Nephron (organoid): ENCODE measurements at regions not wholly inside any gene's neighbourhood (a gene's known extent, or its start where the extent isn't known, plus 50 kb on each side); places are given as distances from the start of the nearest gene placed in this dataset.

Experiments
- H3K27ac Mint-ChIP-seq, 3 experiments: 2 replicates each; pipeline ENCODE4 v1.8.0; 2020; ENCODE audit warnings: mixed read lengths in 3 of 3, mild to moderate bottlenecking in 2 of 3, moderate library complexity in 1 of 3
- H3K27me3 Mint-ChIP-seq: 2 replicates; pipeline ENCODE4 v1.8.0; 2021; ENCODE audit warnings: low read depth, mild to moderate bottlenecking, moderate library complexity, mixed read lengths
- H3K36me3 Mint-ChIP-seq: 2 replicates; pipeline ENCODE4 v1.8.0; 2020; ENCODE audit warnings: low read depth, mixed read lengths
- H3K4me1 Mint-ChIP-seq: 2 replicates; pipeline ENCODE4 v1.8.0; 2020; ENCODE audit warnings: mixed read lengths
- H3K4me3 Mint-ChIP-seq, 3 experiments: 2 replicates each; pipeline ENCODE4 v1.8.0; 2020; ENCODE audit warnings: mild to moderate bottlenecking in 3 of 3, mixed read lengths in 3 of 3, moderate library complexity in 2 of 3
- H3K9me3 Mint-ChIP-seq: 2 replicates; pipeline ENCODE4 v1.8.0; 2020; ENCODE audit warnings: mixed read lengths
- TF ChIP-seq, protein P1 (sequence below), 3 experiments: fragments of 200-600 bp; sonication (generic); IDR thresholded peaks; one replicate each; pipeline ENCODE4 v1.5.0; 2021; ENCODE audit warnings: antibody characterized with exemption in 3 of 3; ENCODE audit not compliant: unreplicated experiment in 3 of 3

DNA sequence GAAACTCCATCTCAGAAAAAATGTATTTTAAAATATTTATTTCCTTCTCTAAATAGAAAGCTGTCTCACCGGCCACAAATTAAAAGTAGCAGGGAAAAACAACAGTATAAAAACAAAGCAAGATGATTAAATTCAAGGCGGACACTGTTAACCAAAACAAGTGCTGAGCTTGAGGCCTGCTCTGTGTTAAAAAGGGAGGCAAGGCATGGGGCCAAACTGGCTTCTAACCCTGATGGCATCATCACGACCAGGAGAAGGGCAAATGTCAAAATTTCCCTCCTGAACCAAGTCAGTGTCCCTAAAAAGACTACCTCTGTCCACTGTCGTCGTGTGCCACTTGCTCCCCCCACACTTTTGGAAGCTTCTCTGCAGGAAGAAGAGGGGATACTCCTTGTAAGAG lies 116.1 kb downstream of the MSX2 start:
- Mint-ChIP-seq H3K4me1 (peaks cover 30% of the 10 kb centered on the region), H3K36me3 (no peaks in the 10 kb centered on the region), H3K9me3 (no peaks in the 10 kb centered on the region), H3K4me3 (no peak overlapping the region), H3K27ac (no peak overlapping the region), H3K27me3 (peaks cover 14% of the 10 kb centered on the region)
- TF ChIP-seq, protein P1, sequence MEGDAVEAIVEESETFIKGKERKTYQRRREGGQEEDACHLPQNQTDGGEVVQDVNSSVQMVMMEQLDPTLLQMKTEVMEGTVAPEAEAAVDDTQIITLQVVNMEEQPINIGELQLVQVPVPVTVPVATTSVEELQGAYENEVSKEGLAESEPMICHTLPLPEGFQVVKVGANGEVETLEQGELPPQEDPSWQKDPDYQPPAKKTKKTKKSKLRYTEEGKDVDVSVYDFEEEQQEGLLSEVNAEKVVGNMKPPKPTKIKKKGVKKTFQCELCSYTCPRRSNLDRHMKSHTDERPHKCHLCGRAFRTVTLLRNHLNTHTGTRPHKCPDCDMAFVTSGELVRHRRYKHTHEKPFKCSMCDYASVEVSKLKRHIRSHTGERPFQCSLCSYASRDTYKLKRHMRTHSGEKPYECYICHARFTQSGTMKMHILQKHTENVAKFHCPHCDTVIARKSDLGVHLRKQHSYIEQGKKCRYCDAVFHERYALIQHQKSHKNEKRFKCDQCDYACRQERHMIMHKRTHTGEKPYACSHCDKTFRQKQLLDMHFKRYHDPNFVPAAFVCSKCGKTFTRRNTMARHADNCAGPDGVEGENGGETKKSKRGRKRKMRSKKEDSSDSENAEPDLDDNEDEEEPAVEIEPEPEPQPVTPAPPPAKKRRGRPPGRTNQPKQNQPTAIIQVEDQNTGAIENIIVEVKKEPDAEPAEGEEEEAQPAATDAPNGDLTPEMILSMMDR (IDR thresholded peaks at IDR 0.05; ENCODE audit: unreplicated experiment in 3 of 3): no peak

DNA sequence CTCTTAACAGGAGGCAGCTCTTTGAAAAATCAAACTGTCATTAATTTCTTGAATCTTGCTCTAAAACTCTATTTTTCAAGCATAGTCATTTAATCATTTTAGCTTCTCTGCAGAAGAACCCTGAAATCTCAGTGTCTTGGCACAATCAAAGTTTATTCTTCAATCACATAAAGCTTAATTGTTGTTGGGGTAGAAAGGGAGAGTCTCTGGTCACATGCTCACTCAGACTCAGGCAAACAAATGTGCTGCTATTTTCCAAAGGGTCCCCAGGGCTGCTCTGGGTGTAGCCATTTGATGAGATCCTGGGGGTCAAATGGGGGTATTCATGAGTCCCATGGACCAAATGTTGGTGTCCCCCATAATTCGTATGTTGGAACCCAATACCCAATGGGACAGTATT lies 114.8 kb downstream of the MSX2 start:
- no peaks in the 10 kb centered on the region for H3K9me3 Mint-ChIP-seq
- no peak overlapping the region for H3K27ac Mint-ChIP-seq
- TF ChIP-seq, protein P1 (IDR thresholded peaks at IDR 0.05; ENCODE audit: unreplicated experiment in 3 of 3): no peak
- peaks cover 20% of the 10 kb centered on the region for H3K4me1 Mint-ChIP-seq
- H3K27me3 Mint-ChIP-seq: peaks cover 12% of the 10 kb centered on the region
- H3K4me3 Mint-ChIP-seq: no peak overlapping the region
- H3K36me3 Mint-ChIP-seq: no peaks in the 10 kb centered on the region

DNA sequence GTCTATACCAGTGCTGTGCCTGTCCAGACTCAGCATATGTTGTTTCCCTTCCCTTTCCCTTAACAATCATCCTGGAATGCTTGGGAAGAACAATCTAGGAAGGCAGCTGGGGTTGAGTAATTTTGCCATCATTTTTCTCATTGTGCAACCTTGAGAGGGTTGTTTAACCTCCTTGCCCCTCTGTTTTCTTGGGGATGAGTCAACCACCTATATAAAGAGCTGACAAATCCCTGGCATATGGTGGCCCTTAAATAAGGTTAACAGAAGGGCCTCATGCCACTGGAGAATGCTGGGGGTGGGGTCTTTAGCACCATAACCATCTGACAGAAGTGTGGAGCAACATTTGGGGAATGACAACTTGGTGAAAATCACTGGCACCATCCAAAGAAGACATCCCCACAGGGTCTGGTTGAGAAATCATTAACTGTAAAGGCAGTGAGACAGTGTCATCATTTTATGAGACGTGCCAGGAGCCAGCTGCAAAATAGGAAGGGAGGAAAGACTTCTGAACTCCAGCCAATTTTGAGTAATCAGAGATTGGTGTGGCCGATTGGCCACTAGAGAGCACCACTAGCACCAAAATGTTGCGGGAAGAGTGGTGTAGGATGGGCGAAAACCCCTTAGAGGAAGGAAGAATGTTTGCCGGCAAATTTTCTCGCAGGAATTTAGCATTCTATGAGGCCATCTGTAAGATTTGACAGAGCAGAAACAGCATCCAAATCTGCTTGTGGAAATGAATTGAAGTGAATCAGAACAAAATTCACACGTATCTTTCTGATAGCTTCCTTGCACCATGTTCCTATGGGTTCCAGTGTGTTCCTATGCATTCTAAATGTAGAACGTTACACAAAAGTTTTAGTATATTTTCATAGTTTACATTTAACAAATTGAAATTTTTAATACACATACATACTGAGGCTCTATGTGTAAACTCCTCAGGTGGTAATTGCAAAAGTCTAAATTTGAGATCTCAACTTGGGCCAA lies 113.8 kb downstream of the MSX2 start:
- no peak overlapping the region for H3K4me3 Mint-ChIP-seq

DNA sequence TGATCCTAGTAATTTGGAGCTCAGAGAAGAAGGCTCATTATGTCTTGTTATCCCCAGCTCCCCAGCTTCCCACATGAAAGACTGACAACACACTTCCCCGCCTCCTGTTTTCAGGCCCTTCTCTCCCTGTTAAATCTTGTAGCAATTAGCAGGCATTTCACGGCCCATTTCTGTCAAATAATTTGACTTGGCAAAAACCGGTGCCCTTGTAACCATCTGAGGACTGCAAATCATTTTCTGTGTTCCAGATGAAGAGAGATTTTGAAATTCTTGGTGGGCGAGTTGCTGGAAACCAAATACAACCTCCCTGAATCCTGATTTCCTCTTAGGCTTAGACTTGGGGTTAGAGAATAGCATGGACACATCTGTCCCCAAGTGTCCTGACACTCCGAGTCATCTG lies 109.7 kb downstream of the MSX2 start:
- Mint-ChIP-seq H3K27me3 (peaks cover 4% of the 10 kb centered on the region), H3K36me3 (no peaks in the 10 kb centered on the region), H3K4me3 (no peak overlapping the region), H3K4me1 (peaks cover 10% of the 10 kb centered on the region), H3K27ac (no peak overlapping the region), H3K9me3 (no peaks in the 10 kb centered on the region)
- TF ChIP-seq, protein P1 (IDR thresholded peaks at IDR 0.05; ENCODE audit: unreplicated experiment in 3 of 3): no peak

More for the DNA sequence above, 113.8 kb downstream of the MSX2 start:
- H3K9me3 Mint-ChIP-seq: no peaks in the 10 kb centered on the region
- TF ChIP-seq, protein P1 (IDR thresholded peaks at IDR 0.05; ENCODE audit: unreplicated experiment in 3 of 3): peak in 2 of 3 experiments; percentile 20 to 30
- no peaks in the 10 kb centered on the region for H3K36me3 Mint-ChIP-seq
- no peak overlapping the region for H3K27ac Mint-ChIP-seq
- H3K27me3 Mint-ChIP-seq: peaks cover 12% of the 10 kb centered on the region
- H3K4me1 Mint-ChIP-seq: peaks cover 11% of the 10 kb centered on the region

DNA sequence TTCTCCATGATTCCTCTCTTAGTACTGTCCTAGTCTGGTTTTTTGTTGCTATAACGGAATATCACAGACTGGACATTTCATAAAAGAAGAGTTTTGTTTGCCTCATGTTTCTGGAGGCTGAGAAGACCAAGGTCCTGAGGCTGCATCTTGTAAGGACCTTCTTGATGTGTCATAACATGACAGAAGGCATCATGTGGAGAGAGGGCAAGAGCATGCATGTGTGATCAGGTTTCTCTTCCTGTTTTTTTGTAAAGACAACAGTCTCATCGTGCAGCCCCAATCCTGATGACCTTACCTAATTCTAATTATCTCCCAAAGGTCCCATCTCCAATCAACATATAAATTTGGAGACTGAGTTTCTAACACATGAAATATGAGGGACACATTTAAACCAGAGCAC lies 108.4 kb downstream of the MSX2 start:
- H3K4me1 Mint-ChIP-seq: peaks cover 6% of the 10 kb centered on the region
- TF ChIP-seq, protein P1 (IDR thresholded peaks at IDR 0.05; ENCODE audit: unreplicated experiment in 3 of 3): no peak
- H3K27ac Mint-ChIP-seq: no peak overlapping the region
- H3K9me3 Mint-ChIP-seq: no peaks in the 10 kb centered on the region
- no peaks in the 10 kb centered on the region for H3K36me3 Mint-ChIP-seq
- H3K4me3 Mint-ChIP-seq: no peak overlapping the region
- peaks cover 4% of the 10 kb centered on the region for H3K27me3 Mint-ChIP-seq
